Thoracic aorta (tissue), 2 donors: ENCODE measurements at regions not wholly inside any gene's neighbourhood (a gene's known extent, or its start where the extent isn't known, plus 50 kb on each side); places are given as distances from the start of the nearest gene placed in this dataset.

ENCODE experiments used
- ATAC-seq: fragments of 150-250 bp; one replicate; pipeline ENCODE4 v1.8.0; 2017; ENCODE audit warnings: low read depth; ENCODE audit not compliant: insufficient number of reproducible peaks, low FRiP score
- DNase-seq: peaks from one replicate; pipeline ENCODE4 v3.0.0-alpha.2; 2020; ENCODE audit warnings: low spot score
- H3K27ac ChIP-seq, 2 donors: fragments of 200-600 bp; sonication (generic); 1 replicate in 1 of 2; 2 replicates in 1 of 2; pipeline ENCODE4 v1.5.1; 2016; ENCODE audit warnings: mild to moderate bottlenecking in 2 of 2, moderate library complexity in 2 of 2
- H3K27me3 ChIP-seq: fragments of 200-600 bp; sonication (generic); replicated peaks from 2 replicates; pipeline ENCODE4 v1.6.0; 2016; ENCODE audit warnings: mild to moderate bottlenecking; ENCODE audit not compliant: insufficient read depth
- H3K36me3 ChIP-seq: fragments of 200-600 bp; sonication (generic); one replicate; pipeline ENCODE4 v1.5.1; 2016
- H3K4me1 ChIP-seq, 2 donors: fragments of 200-600 bp; sonication (generic); 1 replicate in 1 of 2; 2 replicates in 1 of 2; pipeline versions ENCODE4 v1.5.1 to v1.6.0; 2016; ENCODE audit warnings: low read depth in 2 of 2, mild to moderate bottlenecking in 1 of 2; ENCODE audit not compliant: control insufficient read depth in 1 of 2
- H3K4me3 ChIP-seq: fragments of 200-600 bp; sonication (generic); 2 replicates; pipeline ENCODE4 v1.5.1; 2016; ENCODE audit warnings: mild to moderate bottlenecking
- H3K9me3 ChIP-seq: fragments of 200-600 bp; sonication (generic); 2 replicates; pipeline ENCODE4 v1.5.1; 2016
- TF ChIP-seq, protein P1 (sequence below): fragments of 200-600 bp; sonication (generic); IDR thresholded peaks from one replicate; pipeline ENCODE4 v1.5.1; 2019; ENCODE audit warnings: antibody characterized with exemption

DNA sequence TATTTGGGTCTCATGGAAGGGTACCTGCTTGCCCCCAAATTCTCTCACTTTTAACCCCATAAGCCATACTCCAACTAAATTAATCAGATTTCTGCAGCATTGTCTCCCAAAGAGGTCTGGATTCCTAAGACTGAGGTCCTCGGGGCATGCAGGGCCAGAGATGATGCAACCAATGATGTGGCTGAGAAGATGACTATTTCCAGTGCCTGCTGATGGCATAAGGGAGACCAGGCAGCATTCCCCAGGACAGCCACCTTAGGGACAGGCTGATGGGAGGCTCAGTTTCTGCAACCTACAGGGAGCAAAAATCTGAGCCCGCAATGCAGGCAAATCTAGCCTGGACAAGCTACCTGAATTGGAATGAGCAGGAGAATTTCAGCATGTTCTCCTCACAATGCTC lies 76.8 kb upstream of the ASIC2 start:
- Histone ChIP-seq H3K27me3 (no peaks in the 10 kb centered on the region), H3K4me3 (no peak overlapping the region), H3K36me3 (no peaks in the 10 kb centered on the region), H3K4me1 (no peaks in the 10 kb centered on the region), H3K27ac (no peak overlapping the region), H3K9me3 (no peaks in the 10 kb centered on the region)
- DNase-seq (no peak), ATAC-seq (no peak)
- TF ChIP-seq, protein P1, sequence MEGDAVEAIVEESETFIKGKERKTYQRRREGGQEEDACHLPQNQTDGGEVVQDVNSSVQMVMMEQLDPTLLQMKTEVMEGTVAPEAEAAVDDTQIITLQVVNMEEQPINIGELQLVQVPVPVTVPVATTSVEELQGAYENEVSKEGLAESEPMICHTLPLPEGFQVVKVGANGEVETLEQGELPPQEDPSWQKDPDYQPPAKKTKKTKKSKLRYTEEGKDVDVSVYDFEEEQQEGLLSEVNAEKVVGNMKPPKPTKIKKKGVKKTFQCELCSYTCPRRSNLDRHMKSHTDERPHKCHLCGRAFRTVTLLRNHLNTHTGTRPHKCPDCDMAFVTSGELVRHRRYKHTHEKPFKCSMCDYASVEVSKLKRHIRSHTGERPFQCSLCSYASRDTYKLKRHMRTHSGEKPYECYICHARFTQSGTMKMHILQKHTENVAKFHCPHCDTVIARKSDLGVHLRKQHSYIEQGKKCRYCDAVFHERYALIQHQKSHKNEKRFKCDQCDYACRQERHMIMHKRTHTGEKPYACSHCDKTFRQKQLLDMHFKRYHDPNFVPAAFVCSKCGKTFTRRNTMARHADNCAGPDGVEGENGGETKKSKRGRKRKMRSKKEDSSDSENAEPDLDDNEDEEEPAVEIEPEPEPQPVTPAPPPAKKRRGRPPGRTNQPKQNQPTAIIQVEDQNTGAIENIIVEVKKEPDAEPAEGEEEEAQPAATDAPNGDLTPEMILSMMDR: no peak

DNA sequence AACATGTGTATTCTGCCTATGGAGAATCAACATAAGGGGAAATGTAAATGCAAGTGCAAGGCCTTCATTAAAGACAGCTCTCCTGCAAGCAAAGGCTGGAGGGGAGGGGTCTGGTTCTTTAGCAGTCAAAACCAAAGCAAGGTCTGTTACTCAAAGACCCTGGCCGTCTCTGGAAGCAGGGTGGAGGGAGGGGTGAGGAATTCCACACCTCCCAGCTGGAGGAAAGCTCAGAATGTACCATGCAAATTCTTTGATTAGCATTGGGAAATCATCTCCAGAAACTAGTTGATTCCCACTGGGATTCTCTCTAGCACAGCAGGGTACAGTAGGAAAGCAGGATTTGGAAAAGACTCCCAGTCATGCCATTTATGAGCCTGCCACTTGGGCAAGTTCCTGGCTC lies 77.3 kb upstream of the ASIC2 start:
- H3K9me3 ChIP-seq: no peaks in the 10 kb centered on the region
- H3K4me3 ChIP-seq: no peak overlapping the region
- TF ChIP-seq, protein P1: no peak
- ATAC-seq (no peak), DNase-seq (no peak)
- H3K27me3 ChIP-seq: no peaks in the 10 kb centered on the region
- no peaks in the 10 kb centered on the region for H3K4me1 ChIP-seq
- H3K36me3 ChIP-seq: no peaks in the 10 kb centered on the region
- H3K27ac ChIP-seq: no peak overlapping the region

- H3K36me3 ChIP-seq: no peaks in the 10 kb centered on the region
- no peaks in the 10 kb centered on the region for H3K27me3 ChIP-seq
- no peak for ATAC-seq
- H3K27ac ChIP-seq: no peak overlapping the region
- TF ChIP-seq, protein P1: no peak
- H3K9me3 ChIP-seq: no peaks in the 10 kb centered on the region
- H3K4me1 ChIP-seq: no peaks in the 10 kb centered on the region
- H3K4me3 ChIP-seq: no peak overlapping the region
- no peak for DNase-seq
These were observed 78.3 kb upstream of the ASIC2 start for GRCh38 chr17:33371377-33371776.

DNA sequence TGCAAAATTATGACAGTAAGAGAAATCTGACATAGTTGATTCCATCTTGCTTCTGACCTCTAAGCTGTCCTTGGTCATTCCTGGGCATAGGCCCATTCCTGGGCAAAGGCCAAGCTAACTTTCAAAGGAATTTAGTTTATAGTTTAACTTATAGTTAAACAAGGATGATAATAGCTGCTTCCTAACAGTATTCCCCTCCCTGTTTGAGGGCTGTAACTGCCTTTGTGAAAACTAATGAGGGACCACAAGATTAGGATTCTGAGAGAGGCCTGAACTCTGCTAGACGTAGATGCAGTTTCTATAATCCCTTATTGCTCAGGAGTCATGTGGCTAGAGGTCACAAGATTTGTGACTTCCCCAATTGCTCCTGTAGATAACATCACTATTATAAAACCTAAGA lies 80.2 kb upstream of the ASIC2 start:
- no peaks in the 10 kb centered on the region for H3K36me3 ChIP-seq
- DNase-seq: no peak
- H3K9me3 ChIP-seq: no peaks in the 10 kb centered on the region
- H3K4me3 ChIP-seq: no peak overlapping the region
- H3K4me1 ChIP-seq: no peaks in the 10 kb centered on the region
- no peaks in the 10 kb centered on the region for H3K27me3 ChIP-seq
- no peak for ATAC-seq
- no peak overlapping the region for H3K27ac ChIP-seq
- TF ChIP-seq, protein P1: no peak

DNA sequence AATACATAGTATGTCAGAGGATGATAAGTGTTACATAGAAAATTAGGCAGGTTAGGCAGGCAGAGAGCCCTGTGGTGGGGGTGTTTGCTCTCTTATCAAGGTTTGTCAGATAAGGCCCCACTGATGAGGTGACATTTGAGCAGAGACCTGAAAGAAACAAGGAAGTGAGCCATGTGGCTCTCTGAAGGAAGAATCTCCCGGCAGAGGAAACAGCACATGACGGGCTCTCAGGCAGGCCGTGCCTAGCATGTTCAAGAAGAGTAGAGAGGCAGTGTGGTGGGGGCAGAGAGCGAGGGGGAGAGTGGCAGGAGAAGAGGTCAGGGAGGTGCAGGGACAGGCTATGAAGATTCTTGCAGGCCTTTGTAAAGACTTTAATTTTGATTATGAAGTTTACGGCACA lies 82.0 kb upstream of the ASIC2 start:
- no peak for DNase-seq
- TF ChIP-seq, protein P1: no peak
- Histone ChIP-seq H3K36me3 (no peaks in the 10 kb centered on the region), H3K27me3 (no peaks in the 10 kb centered on the region), H3K4me3 (no peak overlapping the region), H3K4me1 (no peaks in the 10 kb centered on the region), H3K9me3 (no peaks in the 10 kb centered on the region), H3K27ac (no peak overlapping the region)
- no peak for ATAC-seq
